ENCODE measurements at regions not wholly inside any gene's neighbourhood (a gene's known extent, or its start where the extent isn't known, plus 50 kb on each side); places are given as distances from the start of the nearest gene placed in this dataset.
"Not testable (repeated sequence)": the region's sequence is repeated elsewhere in the genome, so short reads cannot be mapped to it uniquely, and the experiment has no call there.

DNA sequence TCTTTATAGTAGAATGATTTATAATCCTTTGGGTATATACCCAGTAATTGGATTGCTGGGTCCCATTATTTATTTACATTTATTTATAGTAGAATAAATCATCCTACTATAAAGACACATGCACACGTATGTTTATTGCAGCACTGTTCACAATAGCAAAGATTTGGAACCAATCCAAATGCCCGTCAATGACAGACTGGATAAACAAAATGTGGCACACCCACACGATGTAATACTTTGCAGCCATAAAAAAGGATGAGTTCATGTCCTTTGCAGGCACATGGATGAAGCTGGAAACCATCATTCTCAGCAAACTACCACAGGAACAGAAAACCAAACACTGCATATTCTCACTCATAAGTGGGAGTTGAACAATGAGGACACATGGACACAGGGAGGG lies 869.0 kb upstream of the SORCS1 start:
- DNase-seq (ENCODE audit: low read depth in 3 of 3), result not testable (repeated sequence)

DNA sequence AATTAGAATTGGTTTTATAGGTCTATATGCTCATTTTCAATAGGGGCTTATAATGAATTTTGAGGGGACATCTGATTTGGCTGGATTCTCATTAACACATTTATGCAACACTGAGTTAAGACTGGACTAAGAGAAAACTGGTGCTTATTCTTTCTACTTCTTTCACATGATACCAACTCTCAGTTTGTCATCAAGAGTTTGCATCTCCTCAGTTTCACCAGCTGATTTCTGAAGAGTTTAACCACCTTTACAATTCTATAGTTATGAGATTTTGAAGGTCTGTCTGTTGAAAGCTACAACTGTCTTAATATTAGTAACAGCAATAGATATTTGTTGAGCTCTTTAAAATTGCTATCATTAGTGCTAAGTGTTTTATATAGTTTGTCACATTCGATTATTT lies 867.0 kb upstream of the SORCS1 start:
- no peak for DNase-seq (ENCODE audit: low read depth in 3 of 3)

DNA sequence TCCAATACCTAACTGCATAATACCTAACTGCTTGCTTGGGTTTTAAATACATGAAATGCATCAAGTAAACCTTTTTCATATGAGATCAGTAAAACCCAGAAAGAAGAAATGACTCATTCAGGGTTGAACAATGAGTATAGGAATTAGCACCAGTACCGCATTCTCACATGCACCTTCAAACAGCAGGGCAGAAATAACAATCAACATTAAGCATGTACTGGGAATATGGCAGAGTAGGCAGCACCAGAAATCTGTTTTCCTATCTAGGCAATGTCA lies 850.3 kb upstream of the SORCS1 start:
- DNase-seq (ENCODE audit: low read depth in 3 of 3), result no peak

DNA sequence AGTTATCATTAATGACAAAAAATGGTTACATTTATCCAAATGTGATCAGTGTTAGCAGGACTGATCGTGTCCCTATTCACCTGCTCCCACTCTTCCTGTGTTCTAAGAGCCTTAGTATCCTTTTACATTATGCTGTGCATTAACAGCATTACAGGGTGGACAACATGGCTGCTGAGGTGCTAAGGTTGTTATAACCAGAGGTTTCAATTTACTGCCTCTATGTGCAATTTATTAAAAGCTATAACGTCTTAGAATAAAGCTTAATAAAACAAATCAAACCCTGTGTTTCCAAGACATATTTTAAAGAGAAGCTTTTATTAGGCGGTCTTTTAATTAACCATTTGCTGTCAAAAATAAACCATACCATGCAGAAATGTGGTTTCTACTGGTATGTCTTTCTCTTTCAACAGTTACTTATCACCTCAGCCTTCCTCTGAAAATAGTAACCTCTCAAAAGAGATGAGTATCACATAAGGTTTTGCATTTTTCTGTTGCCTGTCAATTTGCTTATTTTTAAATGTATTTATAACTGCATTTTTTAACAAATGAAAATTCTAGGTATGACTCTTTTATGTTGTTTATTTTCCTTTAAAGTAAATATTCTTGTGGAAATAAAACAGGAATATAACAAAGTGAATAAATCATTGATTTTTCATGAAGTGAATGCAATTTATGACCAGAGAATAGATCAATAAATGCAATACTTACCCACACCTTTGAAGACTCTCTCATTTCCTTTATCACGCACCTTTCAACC lies 849.8 kb upstream of the SORCS1 start:
- no peak for DNase-seq (ENCODE audit: low read depth in 3 of 3)

DNA sequence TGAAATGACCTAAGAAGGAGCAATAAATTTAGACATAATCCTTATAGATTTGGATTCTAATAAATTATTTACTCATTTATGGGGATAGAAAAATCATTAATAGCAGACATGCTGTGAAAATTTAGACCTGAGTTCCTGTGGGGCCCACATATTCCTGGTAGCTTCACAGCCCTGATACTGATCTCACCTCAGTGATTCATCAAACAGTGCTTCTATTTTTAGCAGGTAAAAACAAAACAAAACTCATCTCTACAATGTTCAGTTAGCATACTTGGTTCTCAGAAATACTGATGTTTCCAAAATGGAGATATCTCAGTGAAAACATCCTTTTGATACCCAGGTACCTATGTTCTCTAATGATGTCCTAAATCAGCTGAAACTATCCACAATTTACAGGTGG lies 841.1 kb upstream of the SORCS1 start:
- DNase-seq (ENCODE audit: low read depth in 3 of 3), result no peak

DNA sequence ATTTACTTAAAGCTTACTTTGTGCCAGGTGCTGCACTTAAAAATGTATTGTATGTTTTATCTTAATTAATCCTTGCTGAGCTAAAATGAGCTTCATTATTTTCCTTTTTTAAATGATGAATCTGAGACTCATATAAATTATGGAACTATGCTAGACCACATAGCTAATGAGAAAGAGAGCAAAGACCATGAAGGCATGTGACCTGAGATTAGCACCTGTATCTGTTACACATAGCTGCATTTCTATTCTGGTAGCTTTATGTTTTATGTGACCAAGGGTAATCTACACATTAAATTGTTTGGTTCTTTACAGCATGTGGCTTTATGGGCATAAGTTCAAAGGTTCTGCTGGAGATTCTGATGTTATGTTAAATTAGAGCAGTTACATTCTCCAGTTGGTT lies 839.1 kb upstream of the SORCS1 start:
- DNase-seq (ENCODE audit: low read depth in 3 of 3), result no peak

DNA sequence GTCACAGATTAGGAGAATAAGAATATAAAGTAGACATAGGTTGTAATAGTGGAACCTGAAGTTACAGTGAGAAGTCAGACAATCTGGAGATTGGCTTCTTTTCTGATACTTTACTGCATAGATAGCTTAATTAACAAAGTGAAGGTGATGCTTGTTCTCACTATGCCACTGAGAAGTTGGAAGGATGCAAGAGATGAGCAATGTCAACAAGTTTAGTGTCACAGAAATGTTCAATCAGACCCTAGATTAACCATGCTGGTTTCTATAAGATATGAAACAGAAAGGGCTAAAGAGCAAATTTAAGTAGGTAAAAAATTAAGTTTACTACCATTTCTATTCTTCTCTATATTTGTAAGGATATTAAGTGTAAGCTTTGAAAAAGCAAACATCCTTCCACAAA lies 838.6 kb upstream of the SORCS1 start:
- no peak for DNase-seq (ENCODE audit: low read depth in 3 of 3)

DNA sequence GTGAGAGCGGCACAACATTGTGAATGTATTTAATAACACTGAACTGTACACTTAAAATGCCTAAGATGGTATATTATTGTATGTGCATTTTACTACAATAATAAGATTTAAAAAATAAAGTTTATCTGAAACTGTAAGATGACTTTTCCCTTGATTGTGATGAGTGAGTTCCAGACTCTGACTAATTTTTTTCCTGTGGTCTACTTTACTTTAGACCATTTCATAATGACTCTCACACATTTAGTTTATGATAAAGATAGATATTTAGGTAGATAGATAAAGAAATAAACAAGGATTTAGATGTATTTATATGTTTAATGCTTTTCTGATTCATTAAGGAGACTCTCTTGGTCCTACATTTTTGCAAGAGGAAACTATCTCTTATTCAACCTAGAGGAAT lies 835.9 kb upstream of the SORCS1 start:
- no peak for DNase-seq (ENCODE audit: low read depth in 3 of 3)

DNA sequence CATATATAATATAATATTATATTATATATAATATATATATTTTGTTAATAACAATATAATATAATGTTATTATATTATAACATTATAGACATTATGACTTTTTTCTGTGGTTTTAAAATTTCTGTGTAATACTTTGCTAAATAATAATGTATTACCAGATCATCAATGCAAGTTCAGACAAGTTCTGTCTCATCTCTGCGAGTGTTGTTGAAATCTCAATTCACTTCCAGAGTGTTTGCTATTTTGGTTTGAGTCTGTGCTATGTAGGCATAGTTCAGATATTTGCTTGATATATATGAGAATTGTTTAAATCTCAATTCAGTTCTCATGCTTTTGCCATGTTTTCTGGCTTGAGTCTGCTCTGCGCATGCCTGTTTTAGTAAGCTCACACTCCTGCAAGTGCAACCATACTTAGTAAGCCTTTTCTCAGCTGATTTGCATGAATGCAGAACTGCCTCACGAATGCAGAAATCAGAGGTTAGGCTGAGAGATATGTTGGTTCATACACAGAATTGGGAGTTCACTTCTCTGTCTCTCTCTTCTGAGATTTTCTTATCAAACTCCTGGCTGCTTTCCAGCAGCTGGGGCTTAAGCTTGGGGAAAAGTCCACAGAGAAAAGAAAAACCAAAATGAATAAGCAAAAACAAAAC lies 830.2 kb upstream of the SORCS1 start:
- no peak for DNase-seq (ENCODE audit: low read depth in 3 of 3)

DNA sequence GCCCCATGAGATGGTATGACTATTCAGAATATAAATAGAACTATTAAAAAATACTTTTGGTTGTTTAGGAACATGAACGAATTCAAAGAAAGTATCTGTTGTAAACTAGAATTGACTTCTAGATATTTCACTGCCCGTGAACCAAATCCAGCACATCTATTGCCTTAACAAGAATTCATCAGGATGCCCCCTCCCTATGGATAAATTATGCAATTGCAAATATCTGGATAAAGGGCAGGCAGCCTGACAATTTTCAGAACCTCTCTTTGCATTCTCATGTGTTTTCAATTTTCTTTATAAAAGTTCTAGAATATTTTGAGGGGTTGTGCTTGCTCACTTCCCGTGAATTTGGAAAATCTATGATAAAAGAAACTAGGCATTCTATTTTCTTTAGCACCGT lies 822.1 kb upstream of the SORCS1 start:
- no peak for DNase-seq (ENCODE audit: low read depth in 3 of 3)

DNA sequence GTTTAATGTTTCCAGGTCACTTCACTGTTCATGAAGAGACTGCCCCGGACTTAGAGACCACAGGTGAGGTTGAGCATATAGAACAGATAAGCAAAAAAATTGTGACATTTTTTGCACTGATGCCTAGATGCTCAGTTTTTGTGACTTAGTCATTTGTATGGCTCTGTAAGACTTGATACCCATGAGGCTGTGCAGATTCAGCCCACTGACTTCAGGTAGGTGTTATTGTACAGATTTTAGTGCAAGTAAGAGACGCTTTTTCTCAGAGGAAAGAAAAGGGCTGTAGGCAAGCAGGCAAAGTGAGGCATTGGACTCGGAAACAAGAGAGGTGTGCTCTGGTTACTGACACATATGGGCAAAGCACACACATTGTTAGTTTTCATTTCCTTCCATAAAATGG lies 820.1 kb upstream of the SORCS1 start:
- DNase-seq (ENCODE audit: low read depth in 3 of 3), result no peak

DNA sequence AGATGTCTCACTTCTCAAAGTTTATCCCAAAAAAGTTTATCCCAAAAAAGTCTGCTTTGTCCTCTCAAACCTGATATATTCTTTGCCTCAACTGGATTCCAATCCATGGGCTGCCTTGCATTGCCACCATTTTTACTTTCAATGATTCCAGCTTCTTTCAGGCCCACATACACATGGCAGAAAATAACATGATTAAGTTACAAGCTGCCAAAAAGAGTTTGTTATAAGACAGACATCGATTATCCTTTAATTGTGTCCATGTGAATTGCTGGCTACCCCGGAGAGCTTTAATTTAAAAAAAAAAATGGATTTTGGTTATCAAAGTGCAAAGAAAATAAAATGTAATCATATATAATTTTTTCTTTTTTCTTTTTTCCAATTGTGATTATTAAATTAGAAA lies 819.6 kb upstream of the SORCS1 start:
- no peak for DNase-seq (ENCODE audit: low read depth in 3 of 3)

DNA sequence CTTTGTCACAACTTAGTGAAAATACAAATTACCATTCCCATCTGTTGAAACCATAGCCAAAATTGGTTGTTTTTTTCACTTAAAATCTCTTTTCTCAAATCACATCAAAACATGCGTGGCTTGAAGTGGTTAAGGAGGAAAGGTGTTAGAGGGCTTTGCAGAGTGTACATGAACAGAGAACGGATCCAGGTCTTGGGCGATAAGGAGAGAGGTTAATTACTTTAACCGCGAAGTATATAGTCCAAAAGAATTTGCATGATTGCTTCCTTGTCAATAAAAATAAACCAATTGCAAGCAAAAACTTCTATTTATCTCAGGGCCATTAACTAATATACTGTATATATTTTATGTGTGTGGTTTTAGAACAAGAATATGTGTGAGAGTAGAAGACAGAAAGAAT lies 813.9 kb upstream of the SORCS1 start:
- DNase-seq (ENCODE audit: low read depth in 3 of 3), result no peak

DNA sequence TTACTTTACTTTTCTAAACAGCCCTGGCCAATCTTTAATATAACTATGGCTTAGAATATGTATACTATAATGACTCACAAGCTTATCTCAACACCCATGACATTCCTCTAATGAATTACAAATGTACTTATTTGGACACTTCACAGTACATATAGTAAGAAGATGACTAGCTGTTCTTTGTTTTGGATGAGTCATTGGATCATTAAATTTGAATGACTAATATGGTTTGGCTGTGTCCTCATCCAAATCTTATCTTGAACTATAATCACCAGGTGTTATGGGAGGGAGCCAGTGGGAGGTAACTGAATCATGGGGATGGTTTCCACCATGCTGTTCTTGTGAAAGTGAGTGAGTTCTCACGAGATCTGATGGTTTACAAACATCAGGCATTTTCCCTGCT lies 807.5 kb upstream of the SORCS1 start:
- no peak for DNase-seq (ENCODE audit: low read depth in 3 of 3)

DNA sequence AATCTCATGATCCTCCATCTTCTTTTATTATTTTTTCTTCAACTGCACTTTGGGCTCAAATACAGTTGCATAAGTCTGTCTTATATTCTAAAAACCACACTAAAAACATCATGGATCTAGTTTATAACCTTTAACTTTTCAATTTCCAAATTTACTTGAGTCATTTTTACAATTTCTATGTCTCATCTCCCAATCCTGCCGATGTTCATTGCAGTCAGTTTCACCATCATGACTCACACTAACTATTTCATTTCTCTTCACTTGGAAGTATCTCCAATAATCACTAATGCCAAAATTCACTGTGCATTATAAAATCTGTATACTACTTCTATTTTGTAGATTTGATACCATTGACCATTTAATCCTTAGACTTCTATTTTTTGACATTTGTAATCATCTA lies 806.9 kb upstream of the SORCS1 start:
- DNase-seq (ENCODE audit: low read depth in 3 of 3), result no peak

DNA sequence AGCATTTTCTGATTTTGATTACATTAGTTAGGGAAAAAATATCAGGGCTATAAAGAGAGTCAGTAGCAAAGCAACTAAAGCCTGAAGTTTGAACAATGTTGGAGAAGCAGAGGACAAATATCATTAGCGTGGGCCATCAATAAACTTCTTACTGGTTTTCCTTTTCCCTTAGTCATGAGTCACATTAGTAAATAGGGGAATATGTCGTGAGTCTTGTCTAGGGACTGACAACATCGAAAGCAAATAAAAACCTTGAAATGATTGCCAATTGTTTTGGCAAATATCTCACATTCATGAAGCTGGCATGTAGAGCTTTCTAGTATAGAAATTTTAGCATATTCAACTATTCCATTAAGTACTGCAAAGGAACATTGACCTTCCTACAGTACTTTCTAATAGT lies 806.0 kb upstream of the SORCS1 start:
- DNase-seq (ENCODE audit: low read depth in 3 of 3), result no peak

DNA sequence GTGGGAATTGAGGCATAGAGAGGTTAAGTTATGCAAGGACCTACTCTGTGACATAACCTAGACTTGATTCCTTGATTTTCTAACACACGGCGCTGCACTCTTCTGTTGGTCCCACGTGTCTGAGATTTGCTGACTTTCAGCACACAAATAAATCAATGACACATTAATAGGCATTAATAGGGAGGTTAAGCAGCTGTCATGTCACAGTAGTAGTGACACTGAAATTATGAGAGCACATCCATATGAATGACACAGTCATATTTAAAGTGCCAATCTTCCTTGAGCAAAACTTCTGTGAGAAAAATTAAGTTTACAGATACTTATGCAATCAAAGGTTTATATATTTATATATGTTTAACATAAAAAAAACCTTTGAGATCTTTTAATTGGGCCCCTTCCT lies 805.4 kb upstream of the SORCS1 start:
- no peak for DNase-seq (ENCODE audit: low read depth in 3 of 3)

DNA sequence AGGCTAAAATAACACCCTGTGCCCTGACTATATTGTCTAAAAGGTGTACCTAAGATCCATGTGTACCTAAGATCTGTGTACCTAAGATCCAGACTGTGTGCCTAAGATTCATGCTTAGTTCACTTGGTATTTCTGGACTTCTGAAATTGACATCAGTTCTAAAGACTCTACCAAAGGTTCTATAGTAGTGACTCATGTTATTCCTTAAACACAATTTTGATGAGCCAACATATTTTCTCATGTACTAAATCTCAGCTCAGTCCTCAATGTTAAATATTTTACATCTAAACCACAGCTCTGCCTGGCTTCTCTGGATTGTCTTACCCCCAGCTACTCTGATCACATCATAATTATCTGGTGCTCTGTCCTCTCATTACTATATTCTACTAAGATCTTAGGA lies 802.3 kb upstream of the SORCS1 start:
- DNase-seq (ENCODE audit: low read depth in 3 of 3), result no peak

DNA sequence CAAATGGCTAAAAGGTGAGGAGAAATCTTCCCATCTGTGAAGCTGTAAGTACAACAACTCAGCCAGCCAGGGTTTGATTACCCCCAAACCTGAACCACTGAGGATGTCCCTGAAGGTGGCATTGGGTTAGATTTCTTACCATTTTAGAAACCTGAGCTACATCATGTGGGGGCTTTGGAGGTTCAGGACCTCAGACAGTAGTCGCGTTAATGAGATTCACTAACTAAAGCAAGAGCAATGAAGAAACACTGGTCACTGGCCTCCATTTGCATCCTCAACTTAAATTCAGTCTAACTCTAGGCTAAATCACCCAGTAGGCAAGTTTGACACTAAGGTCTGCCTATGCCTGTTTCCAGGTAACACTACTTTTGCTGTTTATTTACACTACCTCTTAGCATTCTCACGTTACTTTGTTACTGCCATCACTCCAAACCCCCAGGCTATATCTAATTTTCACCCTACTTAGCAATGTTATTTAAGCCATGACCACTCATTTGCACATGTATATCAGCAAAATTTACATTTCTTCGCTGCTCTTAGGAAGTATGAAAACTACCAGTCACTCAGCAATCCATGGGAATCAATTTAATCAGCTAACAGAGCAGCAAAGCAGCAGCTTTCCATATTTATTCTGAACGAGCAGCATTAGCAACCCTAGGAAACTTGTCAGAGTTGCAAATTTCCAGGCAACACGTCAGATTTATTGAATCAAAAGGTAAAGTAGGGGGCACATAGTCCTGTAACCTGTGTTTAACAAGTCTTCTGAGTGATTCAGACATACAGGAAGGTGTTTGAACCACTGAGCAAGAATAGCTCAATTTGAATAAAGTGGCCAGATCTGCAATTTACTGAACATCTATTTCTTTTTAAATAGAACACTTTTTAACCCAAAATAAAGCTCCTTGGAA lies 788.4 kb upstream of the SORCS1 start:
- DNase-seq (ENCODE audit: low read depth in 3 of 3), result no peak

DNA sequence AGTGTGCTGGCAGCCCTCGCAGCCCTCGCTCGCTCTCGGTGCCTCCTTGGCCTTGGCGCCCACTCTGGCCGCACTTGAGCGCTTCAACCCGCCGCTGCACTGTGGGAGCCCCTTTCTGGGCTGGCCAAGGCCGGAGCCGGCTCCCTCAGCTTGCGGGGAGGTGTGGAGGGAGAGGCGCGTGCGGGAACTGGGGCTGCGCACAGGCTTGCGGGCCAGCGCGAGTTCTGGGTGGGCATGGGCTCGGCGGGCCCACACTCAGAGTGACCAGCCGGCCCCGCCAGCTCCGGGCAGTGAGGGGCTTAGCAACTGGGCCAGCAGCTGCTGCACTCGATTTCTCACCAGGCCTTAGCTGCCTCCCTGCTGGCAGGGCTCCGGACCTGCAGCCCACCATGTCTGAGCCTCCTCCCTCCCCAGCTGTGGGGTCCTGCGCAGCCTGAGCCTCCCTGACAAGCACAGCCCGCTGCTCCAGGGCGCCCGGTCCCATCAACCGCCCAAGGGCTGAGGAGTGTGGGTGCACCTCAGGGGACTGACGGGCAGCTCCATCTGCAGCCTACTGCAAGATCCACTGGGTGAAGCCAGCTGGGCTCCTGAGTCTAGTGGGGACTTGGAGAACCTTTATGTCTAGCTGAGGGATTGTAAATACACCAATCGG lies 786.0 kb upstream of the SORCS1 start:
- DNase-seq (ENCODE audit: low read depth in 3 of 3), result not testable (repeated sequence)

DNA sequence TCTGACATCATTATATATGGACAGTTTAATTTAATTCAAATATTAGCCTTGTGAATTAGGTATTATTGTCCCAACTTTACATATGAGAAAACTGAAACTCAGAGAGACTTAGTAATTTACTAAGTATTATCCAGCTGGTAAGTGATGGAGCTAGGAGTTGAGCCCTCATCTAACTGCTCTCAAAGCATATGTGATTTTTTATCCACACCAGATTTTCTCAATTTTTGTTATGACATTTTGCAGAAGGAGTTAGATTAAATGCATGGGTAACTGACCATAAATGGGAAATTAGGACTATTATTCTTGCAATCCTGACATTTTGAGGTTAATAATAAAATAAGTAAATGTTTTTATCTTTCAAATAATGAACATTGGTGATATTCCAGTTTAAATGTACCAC lies 778.3 kb upstream of the SORCS1 start:
- no peak for DNase-seq (ENCODE audit: low read depth in 3 of 3)

DNA sequence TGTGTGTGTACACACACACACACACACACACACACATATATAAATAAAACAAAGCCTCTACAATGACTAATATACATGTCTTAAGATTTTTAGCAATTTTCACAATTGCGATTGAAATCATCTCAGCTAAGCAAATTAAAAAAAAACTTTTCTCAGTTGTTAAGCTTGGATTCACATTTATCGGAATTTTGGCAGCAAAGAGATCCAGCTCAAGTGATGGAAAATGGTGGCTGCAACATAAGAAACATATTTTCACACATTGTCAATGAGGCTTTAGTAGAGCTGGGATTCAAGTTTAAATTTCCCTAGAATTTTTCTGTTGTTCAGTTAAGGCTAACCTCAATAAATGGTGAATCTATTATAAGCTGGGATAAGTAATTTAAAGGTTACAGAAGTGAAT lies 768.6 kb upstream of the SORCS1 start:
- no peak for DNase-seq (ENCODE audit: low read depth in 3 of 3)

DNA sequence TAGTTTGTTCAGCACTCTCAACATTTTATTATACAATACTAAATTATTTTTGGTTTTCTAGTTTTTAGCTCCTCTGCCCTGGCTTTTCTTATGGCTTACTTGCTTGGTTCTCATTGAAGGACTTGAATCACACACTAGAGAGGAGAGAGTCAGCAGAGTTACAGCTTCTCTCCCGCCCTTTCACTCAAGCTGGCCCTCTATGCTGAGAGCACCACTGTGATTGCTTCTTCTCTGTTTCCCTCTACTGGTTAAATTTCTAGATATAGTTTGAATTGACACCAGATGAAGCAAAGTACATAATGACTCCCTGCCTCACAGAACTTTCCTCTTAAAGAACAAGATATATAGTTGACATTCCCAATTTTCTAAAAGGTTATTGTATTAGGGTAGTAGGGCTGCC lies 767.3 kb upstream of the SORCS1 start:
- no peak for DNase-seq (ENCODE audit: low read depth in 3 of 3)

All from stimulated activated CD4-positive, alpha-beta T cell treated with anti-CD3 and anti-CD28 coated beads, TNF-alpha, amount 100 ng/mL, for 24 hours (primary cell).